Central memory CD8-positive, alpha-beta T cell (primary cell): ENCODE measurements at regions not wholly inside any gene's neighbourhood (a gene's known extent, or its start where the extent isn't known, plus 50 kb on each side); places are given as distances from the start of the nearest gene placed in this dataset.

Experiments used
- ATAC-seq: fragments of 150-1000 bp; cut with Tn5 transposase; replicated peaks from 2 replicates; pipeline ENCODE4 v1.10.0; 2022; ENCODE audit warnings: mild to moderate bottlenecking, moderate FRiP score, moderate number of reproducible peaks; ENCODE audit not compliant: poor library complexity, severe bottlenecking; ENCODE audit errors: extremely low read depth
- DNase-seq, 2 donors: peaks; one replicate each; pipeline ENCODE4 v3.0.0; 2021; ENCODE audit warnings: low spot score in 2 of 2
- H3K27ac Mint-ChIP-seq: one replicate; pipeline ENCODE4 v1.8.0; 2022; ENCODE audit warnings: low read depth, mild to moderate bottlenecking, moderate library complexity, mixed read lengths
- H3K27me3 Mint-ChIP-seq: one replicate; pipeline ENCODE4 v1.8.0; 2022; ENCODE audit warnings: mixed read lengths
- H3K36me3 Mint-ChIP-seq: one replicate; pipeline ENCODE4 v1.8.0; 2022; ENCODE audit warnings: mild to moderate bottlenecking, moderate library complexity, mixed read lengths; ENCODE audit not compliant: insufficient read depth
- H3K4me1 Mint-ChIP-seq: one replicate; pipeline ENCODE4 v1.8.0; 2022; ENCODE audit warnings: mixed read lengths
- H3K4me3 Mint-ChIP-seq: one replicate; pipeline ENCODE4 v1.8.0; 2022; ENCODE audit warnings: mild to moderate bottlenecking, moderate library complexity, mixed read lengths
- H3K9me3 Mint-ChIP-seq: one replicate; pipeline ENCODE4 v1.8.0; 2022; ENCODE audit warnings: mixed read lengths

DNA sequence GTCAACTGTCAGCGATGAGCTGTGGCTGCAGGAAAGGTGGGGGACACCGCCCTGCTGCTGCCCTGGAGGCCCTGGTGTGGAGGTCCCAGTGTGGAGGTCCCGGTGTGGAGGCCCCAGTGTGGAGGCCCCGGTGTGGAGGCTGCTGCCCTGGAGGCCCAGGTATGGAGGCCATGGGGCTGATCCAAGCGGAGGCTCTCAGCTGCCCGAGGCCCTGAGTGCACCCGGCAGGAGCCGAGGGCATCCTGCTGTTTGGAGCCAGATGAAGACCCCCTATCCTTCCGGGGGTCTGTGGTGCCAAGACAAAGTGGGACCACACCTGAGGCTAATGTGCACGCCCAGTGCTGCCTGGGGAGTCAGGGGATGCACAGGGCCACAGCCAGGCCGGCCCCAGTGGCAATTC, 210.4 kb upstream of the SOX1 start:
- no peak overlapping the region for H3K27ac Mint-ChIP-seq
- no peaks in the 10 kb centered on the region for H3K36me3 Mint-ChIP-seq
- ATAC-seq = no peak
- H3K4me1 Mint-ChIP-seq = no peaks in the 10 kb centered on the region
- H3K9me3 Mint-ChIP-seq = no peaks in the 10 kb centered on the region
- H3K27me3 Mint-ChIP-seq = peaks cover 9% of the 10 kb centered on the region
- DNase-seq = no peak
- no peak overlapping the region for H3K4me3 Mint-ChIP-seq

DNA sequence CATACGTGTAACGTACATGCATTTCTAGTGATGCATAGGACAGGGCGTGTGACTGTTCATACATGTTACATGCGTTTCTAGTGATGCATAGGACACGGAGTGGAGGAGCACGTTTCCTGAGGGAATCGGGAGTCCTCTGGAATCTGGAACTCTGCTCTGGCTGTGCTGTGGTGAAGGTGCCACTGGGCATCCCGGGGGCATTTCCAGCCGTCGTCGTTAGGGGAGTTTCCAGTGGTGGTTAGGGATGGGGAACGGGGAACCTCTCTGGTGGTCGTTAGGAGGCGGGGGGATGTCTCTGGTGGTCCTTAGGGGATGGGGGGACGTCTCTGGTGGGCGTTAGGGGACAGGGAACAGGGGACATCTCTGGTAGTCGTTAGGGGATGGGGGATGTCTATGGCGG, 209.6 kb upstream of the SOX1 start:
- Mint-ChIP-seq H3K9me3 (no peaks in the 10 kb centered on the region), H3K4me1 (no peaks in the 10 kb centered on the region), H3K4me3 (no peak overlapping the region), H3K27me3 (peaks cover 9% of the 10 kb centered on the region), H3K27ac (no peak overlapping the region), H3K36me3 (no peaks in the 10 kb centered on the region)
- ATAC-seq (no peak), DNase-seq (no peak)

DNA sequence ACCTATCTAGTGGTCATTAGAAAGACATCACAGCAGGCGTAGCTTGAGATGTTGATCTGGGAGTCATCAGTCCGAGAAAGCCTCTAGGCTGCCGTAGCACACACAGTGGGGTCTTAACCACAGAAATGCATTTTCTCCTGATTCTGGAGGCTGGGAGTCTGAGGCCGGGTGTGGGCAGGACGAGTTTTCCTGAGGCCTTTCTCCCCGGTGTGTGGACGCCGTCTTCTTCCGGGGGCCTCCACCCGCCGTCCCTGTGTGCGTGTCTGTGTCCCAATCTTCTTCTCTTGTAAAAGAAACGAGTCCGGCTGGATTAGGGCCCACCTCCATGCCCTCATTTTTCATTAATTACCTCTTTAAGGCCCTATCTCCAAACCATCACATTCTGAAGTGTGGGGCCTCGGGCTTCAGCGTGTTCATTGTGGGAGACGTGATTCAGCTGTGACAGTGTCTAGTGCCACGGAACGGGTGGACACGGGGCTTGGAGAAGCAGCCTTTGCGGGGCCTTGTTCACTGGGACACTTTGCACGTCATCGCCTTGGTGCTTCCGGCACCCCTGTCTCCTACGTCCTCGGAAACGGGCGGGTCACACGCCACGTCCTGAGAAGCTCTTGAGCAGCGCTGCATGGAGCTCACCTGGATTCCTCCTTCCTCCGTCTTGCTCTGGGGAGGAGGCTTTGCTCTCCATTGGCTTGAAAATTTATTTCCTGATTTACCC, 208.9 kb upstream of the SOX1 start:
- no peaks in the 10 kb centered on the region for H3K4me1 Mint-ChIP-seq
- DNase-seq (no peak), ATAC-seq (no peak)
- H3K36me3 Mint-ChIP-seq = no peaks in the 10 kb centered on the region
- H3K4me3 Mint-ChIP-seq = no peak overlapping the region
- peaks cover 9% of the 10 kb centered on the region for H3K27me3 Mint-ChIP-seq
- H3K9me3 Mint-ChIP-seq = no peaks in the 10 kb centered on the region
- no peak overlapping the region for H3K27ac Mint-ChIP-seq

DNA sequence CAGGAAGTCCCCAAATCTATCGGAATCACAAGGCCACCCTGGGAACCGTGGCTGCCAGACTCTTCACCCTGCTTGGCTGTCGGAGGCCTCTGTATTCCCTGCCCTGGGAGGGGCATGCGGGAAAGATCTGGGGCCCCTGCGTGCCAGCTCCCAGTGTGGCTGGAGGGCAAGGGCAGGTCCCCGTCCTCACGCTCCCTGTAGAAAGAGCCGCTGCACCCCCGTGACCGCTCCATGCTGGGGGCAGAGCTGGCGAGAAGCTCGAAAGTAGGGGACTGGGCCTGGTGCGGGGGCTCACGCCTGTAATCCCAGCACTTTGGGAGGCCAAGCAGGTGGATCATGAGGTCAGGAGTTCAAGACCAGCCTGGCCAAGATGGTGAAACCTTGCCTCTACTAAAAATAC, 208.4 kb upstream of the SOX1 start:
- H3K27me3 Mint-ChIP-seq = peaks cover 9% of the 10 kb centered on the region
- no peaks in the 10 kb centered on the region for H3K4me1 Mint-ChIP-seq
- no peaks in the 10 kb centered on the region for H3K9me3 Mint-ChIP-seq
- no peaks in the 10 kb centered on the region for H3K36me3 Mint-ChIP-seq
- H3K4me3 Mint-ChIP-seq = no peak overlapping the region
- ATAC-seq (no peak), DNase-seq (no peak)
- H3K27ac Mint-ChIP-seq = no peak overlapping the region

DNA sequence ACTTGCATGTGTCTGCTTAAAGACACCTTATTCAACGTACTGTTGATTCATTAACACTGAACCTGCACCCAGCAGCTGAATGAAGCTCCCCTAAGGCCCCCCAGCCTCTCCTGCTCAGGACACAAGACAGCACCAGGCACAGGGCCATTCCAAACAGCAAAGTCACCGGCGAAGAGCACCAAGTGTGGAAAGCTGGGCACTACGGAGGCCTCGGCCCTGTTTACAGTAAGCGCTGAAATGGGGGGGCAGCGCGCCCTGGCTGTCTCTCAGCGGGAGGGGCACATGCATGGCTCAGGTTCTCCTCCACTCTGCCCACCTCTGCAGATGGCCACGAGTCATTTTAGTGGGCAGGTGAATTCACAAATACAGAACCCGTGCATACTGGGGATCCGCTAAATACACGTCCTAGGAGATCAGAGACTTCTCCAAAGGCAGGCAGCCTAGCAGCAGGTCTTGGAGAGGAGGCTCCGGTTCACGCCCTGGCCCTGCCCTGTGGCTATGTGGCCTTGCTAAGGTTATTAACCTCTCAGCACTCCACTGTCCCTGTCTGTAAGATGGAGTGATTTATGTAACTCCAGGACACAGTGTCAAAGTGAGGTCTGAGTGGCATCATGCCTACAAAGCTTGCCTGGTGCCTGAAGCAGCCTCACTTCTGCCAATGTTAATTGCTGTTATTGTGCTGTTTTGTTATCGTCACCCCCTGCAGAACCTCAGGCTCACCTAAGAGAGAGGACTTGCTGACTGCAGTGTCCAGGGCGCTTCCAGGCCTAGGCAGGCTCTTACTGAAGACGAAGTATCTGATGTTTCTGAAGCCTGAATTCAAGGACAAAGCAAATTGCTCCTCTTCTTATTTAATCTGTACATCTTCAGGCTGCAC, 207.4 kb upstream of the SOX1 start:
- Mint-ChIP-seq H3K27ac (no peak overlapping the region), H3K36me3 (no peaks in the 10 kb centered on the region), H3K9me3 (no peaks in the 10 kb centered on the region), H3K4me1 (no peaks in the 10 kb centered on the region), H3K27me3 (peaks cover 9% of the 10 kb centered on the region), H3K4me3 (no peak overlapping the region)
- ATAC-seq = no peak
- DNase-seq = no peak

DNA sequence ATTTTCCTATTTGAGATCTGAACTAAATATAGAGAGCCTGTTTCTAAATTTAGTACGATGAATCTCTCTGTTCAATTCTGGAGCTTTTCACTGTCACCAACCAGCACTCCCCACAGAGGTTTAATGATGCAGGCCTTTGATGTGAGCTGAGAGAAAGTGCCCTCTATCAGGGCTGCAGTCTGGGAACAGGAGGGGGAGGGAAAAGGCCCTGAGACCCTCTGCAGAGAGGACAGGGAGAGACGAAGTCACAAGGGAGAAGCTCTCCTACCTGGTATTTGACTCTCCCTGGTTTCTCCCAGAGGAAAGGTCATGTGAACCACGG, 206.8 kb upstream of the SOX1 start:
- ATAC-seq = no peak
- H3K36me3 Mint-ChIP-seq = no peaks in the 10 kb centered on the region
- H3K27ac Mint-ChIP-seq = no peak overlapping the region
- H3K9me3 Mint-ChIP-seq = no peaks in the 10 kb centered on the region
- no peak for DNase-seq
- no peaks in the 10 kb centered on the region for H3K4me1 Mint-ChIP-seq
- peaks cover 9% of the 10 kb centered on the region for H3K27me3 Mint-ChIP-seq
- H3K4me3 Mint-ChIP-seq = no peak overlapping the region

DNA sequence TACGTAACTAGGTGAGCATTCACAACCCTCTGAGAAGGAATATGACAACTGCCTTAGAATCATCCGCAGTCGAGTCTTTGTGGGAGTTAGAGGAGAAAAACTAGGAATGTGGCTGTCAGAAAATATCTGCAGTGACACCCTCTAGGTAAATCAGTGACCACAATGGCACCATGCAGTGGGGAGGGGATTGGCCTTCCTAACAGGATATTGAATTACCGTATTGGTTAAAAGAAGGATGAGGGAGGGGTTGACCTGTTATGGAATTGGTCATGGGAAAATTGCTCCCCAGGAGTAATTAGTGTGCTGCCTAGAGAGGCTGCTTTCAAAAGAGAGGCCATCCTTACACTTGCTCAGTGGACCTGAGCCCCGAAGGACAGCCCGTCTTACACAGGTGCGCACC, 205.6 kb upstream of the SOX1 start:
- no peak for ATAC-seq

DNA sequence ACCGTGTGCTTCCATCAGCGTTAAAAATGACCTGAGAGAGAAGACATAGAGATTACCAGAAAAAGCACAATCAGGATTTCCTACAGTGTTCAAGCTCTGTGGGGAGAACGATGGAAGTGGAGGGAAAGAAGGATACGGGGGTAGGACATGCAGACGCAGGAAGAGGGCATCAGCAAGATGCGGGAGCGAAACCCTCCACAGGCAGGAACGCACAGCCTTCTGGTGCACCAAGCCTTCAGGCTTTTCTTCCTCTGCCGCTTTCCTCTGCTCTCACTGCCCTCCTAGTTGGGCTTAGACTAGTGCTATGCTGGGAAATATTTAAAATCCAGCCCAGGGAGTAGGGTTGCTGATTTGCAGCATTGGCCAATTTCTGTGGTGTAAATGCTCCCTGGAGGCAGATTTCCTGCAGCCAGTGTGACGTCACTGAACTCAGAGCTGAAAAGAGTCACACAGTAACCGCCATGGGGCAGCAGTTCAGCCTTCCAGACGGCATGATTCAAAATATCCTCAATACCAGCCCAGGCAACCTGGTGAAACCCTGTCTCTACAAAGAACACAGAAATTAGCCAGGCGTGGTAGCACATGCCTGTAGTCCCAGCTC, 205.1 kb upstream of the SOX1 start:
- H3K4me3 Mint-ChIP-seq = no peak overlapping the region
- ATAC-seq (no peak), DNase-seq (no peak)
- no peaks in the 10 kb centered on the region for H3K9me3 Mint-ChIP-seq
- no peak overlapping the region for H3K27ac Mint-ChIP-seq
- H3K36me3 Mint-ChIP-seq = no peaks in the 10 kb centered on the region
- H3K27me3 Mint-ChIP-seq = peaks cover 9% of the 10 kb centered on the region
- no peaks in the 10 kb centered on the region for H3K4me1 Mint-ChIP-seq

More for the DNA sequence above, 205.6 kb upstream of the SOX1 start:
- peaks cover 9% of the 10 kb centered on the region for H3K27me3 Mint-ChIP-seq
- no peak overlapping the region for H3K4me3 Mint-ChIP-seq
- no peaks in the 10 kb centered on the region for H3K4me1 Mint-ChIP-seq
- no peaks in the 10 kb centered on the region for H3K9me3 Mint-ChIP-seq
- no peak overlapping the region for H3K27ac Mint-ChIP-seq
- no peaks in the 10 kb centered on the region for H3K36me3 Mint-ChIP-seq
- no peak for DNase-seq

DNA sequence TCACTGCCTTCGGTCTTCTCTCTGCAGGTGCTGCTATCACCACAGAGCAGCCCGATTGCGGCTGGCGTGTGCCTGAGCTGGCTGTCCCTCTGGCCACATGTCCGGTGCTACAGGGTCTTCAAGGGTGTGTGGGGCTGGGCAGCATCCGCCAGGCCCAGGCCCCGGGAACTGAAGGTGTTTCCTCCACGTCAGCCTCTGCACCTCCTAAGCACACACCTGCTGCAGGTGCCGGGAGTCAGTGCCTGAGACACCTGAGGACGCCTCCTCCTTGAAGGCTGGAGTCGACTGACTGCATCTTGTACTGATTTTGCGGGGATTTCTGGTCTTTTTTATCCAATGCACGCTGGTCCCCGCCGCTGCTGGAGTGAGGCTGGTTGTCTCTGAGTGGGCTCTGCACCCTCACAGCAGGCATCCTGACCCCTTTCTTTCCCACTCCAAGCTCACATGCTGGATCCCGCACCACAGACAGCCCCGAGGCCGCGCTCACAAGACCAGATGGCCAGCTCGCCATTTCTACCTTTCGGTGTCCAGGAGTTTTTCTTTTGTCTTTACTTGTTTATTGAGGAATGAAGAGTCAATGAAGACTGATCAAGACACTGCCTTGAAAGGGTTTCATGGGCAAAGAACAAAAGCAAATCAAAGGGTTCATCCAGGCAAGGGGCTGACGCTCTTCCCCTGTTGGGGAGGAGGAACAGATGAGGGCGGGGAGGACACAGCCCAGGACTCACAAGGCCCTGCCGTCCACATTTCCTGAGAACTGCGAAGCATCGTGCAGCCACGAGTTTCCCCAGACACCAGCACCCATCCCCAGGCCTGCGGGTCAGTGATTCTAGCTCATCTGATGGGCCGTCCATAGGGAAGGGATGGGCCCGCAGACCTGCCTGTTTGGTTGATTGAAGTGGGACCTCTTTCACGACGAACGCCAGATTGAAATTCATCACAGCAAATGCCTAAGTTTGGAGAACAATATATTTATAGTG, 203.8 kb upstream of the SOX1 start:
- H3K27ac Mint-ChIP-seq = no peak overlapping the region
- no peak for DNase-seq
- H3K4me1 Mint-ChIP-seq = no peaks in the 10 kb centered on the region
- H3K9me3 Mint-ChIP-seq = peaks cover 4% of the 10 kb centered on the region
- H3K27me3 Mint-ChIP-seq = no peaks in the 10 kb centered on the region
- ATAC-seq = no peak
- H3K36me3 Mint-ChIP-seq = no peaks in the 10 kb centered on the region
- no peak overlapping the region for H3K4me3 Mint-ChIP-seq

DNA sequence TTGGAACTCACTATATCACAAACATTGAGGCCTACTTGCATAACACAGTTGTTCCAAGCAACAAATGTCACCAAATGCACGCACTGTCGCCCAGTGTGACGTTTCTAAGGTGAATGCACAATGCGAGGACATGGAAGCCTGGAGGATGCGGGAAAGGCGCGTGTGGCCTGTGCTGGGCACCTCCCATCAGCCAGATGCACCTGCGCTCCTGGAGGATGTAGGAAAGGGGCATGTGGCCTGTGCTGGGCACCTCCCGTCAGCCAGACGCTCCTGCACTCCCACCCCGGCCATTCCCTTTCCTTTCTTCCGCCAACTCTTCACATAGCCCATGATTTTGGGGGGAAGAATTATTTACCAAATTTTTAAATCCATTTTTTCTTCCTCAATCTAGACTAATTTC, 202.4 kb upstream of the SOX1 start:
- Mint-ChIP-seq H3K27ac (no peak overlapping the region), H3K4me3 (no peak overlapping the region), H3K27me3 (no peaks in the 10 kb centered on the region), H3K4me1 (no peaks in the 10 kb centered on the region), H3K9me3 (peaks cover 11% of the 10 kb centered on the region), H3K36me3 (no peaks in the 10 kb centered on the region)
- DNase-seq (no peak), ATAC-seq (no peak)

DNA sequence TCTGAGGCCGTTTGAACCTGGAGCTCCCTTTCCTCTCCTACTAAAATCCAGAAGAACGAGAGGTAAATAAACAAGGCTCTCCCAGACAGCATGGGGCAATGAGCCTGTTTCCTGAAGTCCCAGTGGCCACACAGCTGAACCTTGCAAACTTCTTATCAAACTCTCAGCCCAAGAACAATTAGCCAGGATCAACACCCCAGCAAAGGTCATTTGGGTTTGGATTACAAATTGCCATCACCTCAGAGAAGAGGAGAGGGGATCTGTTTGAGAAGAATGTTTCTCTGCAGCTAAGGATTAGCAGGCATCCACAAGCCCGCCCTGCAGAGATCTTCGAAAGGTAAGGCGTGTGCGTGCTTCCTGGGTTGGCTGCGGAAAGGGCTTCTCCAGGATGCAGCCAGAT, 201.9 kb upstream of the SOX1 start:
- Mint-ChIP-seq H3K27ac (no peak overlapping the region), H3K36me3 (no peaks in the 10 kb centered on the region), H3K27me3 (no peaks in the 10 kb centered on the region)

DNA sequence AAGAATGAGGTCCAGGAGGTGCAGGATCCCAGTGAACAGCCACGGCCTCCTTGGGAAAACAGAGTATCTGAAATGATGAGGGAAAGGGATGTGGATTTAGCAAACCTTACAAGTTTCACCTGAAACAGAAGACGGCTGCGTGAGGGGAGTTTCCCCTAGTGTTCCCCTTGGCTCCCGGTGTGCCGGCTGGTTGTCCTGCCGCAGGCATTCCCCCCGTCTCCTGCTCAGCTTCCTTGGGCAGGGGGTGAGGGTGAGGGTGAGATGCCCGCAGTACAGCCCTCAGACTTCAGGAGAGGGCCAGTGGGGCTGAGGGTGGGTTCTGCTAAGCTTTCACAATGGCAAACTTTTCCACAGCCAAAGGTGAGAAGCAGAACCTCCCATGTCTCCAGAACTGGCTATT, 201.1 kb upstream of the SOX1 start:
- Mint-ChIP-seq H3K9me3 (peaks cover 11% of the 10 kb centered on the region), H3K4me1 (no peaks in the 10 kb centered on the region), H3K36me3 (no peaks in the 10 kb centered on the region), H3K4me3 (no peak overlapping the region), H3K27ac (no peak overlapping the region), H3K27me3 (peaks cover 3% of the 10 kb centered on the region)
- DNase-seq (no peak), ATAC-seq (no peak)

More for the DNA sequence above, 201.9 kb upstream of the SOX1 start:
- DNase-seq (no peak), ATAC-seq (no peak)
- no peak overlapping the region for H3K4me3 Mint-ChIP-seq
- H3K9me3 Mint-ChIP-seq = peaks cover 11% of the 10 kb centered on the region
- H3K4me1 Mint-ChIP-seq = no peaks in the 10 kb centered on the region
